Nephron progenitor cell (in vitro differentiated cells): ENCODE measurements at regions not wholly inside any gene's neighbourhood (a gene's known extent, or its start where the extent isn't known, plus 50 kb on each side); places are given as distances from the start of the nearest gene placed in this dataset.

Source experiments
- DNase-seq: peaks from one replicate; pipeline ENCODE4 v3.0.0; 2021
- H3K27ac Mint-ChIP-seq: 2 replicates; pipeline ENCODE4 v1.8.0; 2021; ENCODE audit warnings: mild to moderate bottlenecking, moderate library complexity, mixed read lengths
- H3K27me3 Mint-ChIP-seq: 2 replicates; pipeline ENCODE4 v1.8.0; 2021; ENCODE audit warnings: mild to moderate bottlenecking, low read depth, mixed read lengths; ENCODE audit not compliant: poor library complexity
- H3K36me3 Mint-ChIP-seq: 2 replicates; pipeline ENCODE4 v1.8.0; 2021; ENCODE audit warnings: low read depth, mixed read lengths
- H3K4me1 Mint-ChIP-seq: 2 replicates; pipeline ENCODE4 v1.8.0; 2021; ENCODE audit warnings: mixed read lengths
- H3K4me3 Mint-ChIP-seq: 2 replicates; pipeline ENCODE4 v1.8.0; 2021; ENCODE audit warnings: mild to moderate bottlenecking, moderate library complexity, mixed read lengths
- H3K9me3 Mint-ChIP-seq: 2 replicates; pipeline ENCODE4 v1.8.0; 2021; ENCODE audit warnings: mild to moderate bottlenecking, moderate library complexity, mixed read lengths
- CTCF ChIP-seq: fragments of 200-600 bp; sonication (generic); IDR thresholded peaks from 2 replicates; pipeline ENCODE4 v1.5.0; 2021; ENCODE audit warnings: antibody characterized with exemption

- peaks cover 35% of the 10 kb centered on the region for H3K9me3 Mint-ChIP-seq
Observed at GRCh38 chr18:76545433-76546087, 50.5 kb upstream of the ZNF516 start.

GRCh38 chr18:76544511-76545345 lies 49.7 kb upstream of the ZNF516 start:
- H3K27ac Mint-ChIP-seq, result no peak overlapping the region
- H3K9me3 Mint-ChIP-seq, result peaks cover 39% of the 10 kb centered on the region
- peaks cover 26% of the 10 kb centered on the region for H3K27me3 Mint-ChIP-seq
- H3K4me1 Mint-ChIP-seq, result peaks cover 51% of the 10 kb centered on the region
- H3K4me3 Mint-ChIP-seq, result no peak overlapping the region
- TF ChIP-seq CTCF, result no peak
- DNase-seq, result no peak
- H3K36me3 Mint-ChIP-seq, result peaks cover 50% of the 10 kb centered on the region

More at GRCh38 chr18:76545433-76546087, 50.5 kb upstream of the ZNF516 start:
- H3K4me3 Mint-ChIP-seq, result no peak overlapping the region
- DNase-seq, result no peak
- no peak for TF ChIP-seq CTCF
- H3K27ac Mint-ChIP-seq, result no peak overlapping the region
- H3K27me3 Mint-ChIP-seq, result peaks cover 23% of the 10 kb centered on the region
- peaks cover 47% of the 10 kb centered on the region for H3K36me3 Mint-ChIP-seq
- peaks cover 43% of the 10 kb centered on the region for H3K4me1 Mint-ChIP-seq
